ENCODE measurements at regions not wholly inside any gene's neighbourhood (a gene's known extent, or its start where the extent isn't known, plus 50 kb on each side); places are given as distances from the start of the nearest gene placed in this dataset.

DNA sequence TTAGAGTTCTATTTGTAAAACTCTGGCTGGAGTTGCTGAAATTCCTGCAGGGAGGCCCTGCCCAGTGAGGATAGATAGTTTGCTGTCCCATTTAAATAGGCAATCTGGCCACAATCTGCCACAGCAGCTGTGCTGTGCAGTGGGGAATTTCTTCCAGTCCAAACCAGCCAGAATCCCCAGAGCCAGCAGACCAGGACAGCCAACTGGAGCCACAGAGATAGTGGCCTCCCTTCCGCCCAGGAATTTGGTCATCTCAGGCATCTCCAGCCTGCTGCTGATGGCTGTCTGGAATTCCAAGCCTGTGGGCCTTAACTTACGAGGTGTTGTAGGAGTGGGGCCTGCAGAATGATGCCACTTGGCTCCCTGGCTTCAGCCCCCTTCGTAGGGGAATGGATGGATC lies 643.4 kb downstream of the DNAJB9 start:
- DNase-seq (ENCODE audit: low spot score in 2 of 2) = no peak
- TF ChIP-seq, protein P1, sequence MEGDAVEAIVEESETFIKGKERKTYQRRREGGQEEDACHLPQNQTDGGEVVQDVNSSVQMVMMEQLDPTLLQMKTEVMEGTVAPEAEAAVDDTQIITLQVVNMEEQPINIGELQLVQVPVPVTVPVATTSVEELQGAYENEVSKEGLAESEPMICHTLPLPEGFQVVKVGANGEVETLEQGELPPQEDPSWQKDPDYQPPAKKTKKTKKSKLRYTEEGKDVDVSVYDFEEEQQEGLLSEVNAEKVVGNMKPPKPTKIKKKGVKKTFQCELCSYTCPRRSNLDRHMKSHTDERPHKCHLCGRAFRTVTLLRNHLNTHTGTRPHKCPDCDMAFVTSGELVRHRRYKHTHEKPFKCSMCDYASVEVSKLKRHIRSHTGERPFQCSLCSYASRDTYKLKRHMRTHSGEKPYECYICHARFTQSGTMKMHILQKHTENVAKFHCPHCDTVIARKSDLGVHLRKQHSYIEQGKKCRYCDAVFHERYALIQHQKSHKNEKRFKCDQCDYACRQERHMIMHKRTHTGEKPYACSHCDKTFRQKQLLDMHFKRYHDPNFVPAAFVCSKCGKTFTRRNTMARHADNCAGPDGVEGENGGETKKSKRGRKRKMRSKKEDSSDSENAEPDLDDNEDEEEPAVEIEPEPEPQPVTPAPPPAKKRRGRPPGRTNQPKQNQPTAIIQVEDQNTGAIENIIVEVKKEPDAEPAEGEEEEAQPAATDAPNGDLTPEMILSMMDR (IDR thresholded peaks at IDR 0.05) = no peak
- no peak for TF ChIP-seq POLR2A (IDR thresholded peaks at IDR 0.05)
- intact Hi-C loops (cut with DNase I; ENCODE audit: low total_unique reads) = no loop called here
- no peak overlapping the region for H3K4me3 ChIP-seq (ENCODE audit: low read depth, poor library complexity, severe bottlenecking)
- WGBS, 2 donors = 70% methylated on average over 1 of the region's 3 CpGs; no CpG with 5 or more reads in 1 of the 2 donors

DNA sequence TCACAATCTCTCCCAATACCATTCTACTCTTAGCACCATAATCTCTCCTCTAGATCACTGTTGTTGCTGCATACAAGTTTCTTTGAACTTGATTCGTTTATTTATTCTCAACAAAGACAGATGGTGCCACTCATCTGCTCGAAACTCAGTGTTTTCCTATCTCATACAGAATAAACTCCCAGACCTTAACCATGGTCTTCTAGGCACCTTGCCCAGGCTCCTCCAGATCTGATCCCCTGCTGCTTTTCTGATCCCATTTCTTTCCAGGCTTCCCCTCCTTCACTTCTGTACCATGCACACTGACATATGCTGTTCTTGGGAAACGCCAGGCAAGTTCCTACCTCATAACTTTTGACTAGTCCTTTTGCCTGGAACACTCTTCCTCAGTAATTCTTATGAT lies 645.7 kb downstream of the DNAJB9 start:
- TF ChIP-seq POLR2A (IDR thresholded peaks at IDR 0.05) = no peak
- TF ChIP-seq, protein P1 (IDR thresholded peaks at IDR 0.05) = no peak
- 63 to 73% methylated on average over 3 of the region's 3 CpGs for WGBS, 2 donors
- H3K4me3 ChIP-seq (ENCODE audit: low read depth, poor library complexity, severe bottlenecking) = no peak overlapping the region

DNA sequence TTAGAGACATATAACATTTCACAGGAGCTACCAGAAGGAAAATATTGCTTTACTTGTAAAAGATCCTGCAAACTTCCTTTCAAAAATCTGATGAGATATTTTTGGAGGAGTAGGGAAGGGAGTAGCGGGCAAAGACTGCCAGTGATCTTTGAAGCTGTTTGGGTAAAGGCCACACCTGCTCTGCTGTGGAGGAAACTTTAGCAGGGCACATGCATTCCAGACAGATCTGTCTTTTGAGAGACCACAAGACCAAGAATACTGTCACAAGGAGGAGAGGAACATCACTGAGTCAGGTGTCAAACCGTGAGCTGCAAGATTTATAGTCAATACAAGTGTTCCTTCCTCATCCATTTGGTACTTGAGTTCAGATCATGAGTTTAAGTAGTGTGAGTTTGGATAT lies 654.4 kb downstream of the DNAJB9 start:
- H3K4me3 ChIP-seq (ENCODE audit: low read depth, poor library complexity, severe bottlenecking) = no peak overlapping the region
- 68 to 76% methylated on average over 2 of the region's 2 CpGs for WGBS, 2 donors
- no peak for TF ChIP-seq POLR2A (IDR thresholded peaks at IDR 0.05)
- TF ChIP-seq, protein P1 (IDR thresholded peaks at IDR 0.05) = no peak
- intact Hi-C loops (cut with DNase I; ENCODE audit: low total_unique reads) = no loop called here
- DNase-seq (ENCODE audit: low spot score in 2 of 2) = no peak

More for the DNA sequence above, 645.7 kb downstream of the DNAJB9 start:
- DNase-seq (ENCODE audit: low spot score in 2 of 2) = no peak
- intact Hi-C loops (cut with DNase I; ENCODE audit: low total_unique reads) = no loop called here

DNA sequence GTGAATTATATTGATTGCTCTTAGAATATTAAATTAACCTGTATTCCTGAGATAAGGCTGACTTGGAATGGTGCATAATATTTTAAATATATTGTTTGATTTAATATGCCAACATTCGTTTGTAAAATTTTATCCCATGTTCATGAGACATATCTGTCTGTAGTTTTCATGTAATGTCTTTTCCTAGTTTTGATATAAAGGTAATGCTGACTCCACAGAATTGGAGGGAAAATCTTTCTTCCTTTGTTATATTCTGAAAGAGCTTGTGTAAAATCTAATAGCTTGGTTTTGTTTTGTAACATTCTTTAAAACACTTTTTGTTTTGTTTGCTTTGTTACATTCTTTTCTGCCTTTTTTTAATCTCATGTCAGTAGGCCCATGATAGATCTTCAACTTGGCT lies 657.0 kb downstream of the DNAJB9 start:
- H3K4me3 ChIP-seq (ENCODE audit: low read depth, poor library complexity, severe bottlenecking) = no peak overlapping the region
- intact Hi-C loops (cut with DNase I; ENCODE audit: low total_unique reads) = no loop called here
- 66 to 67% methylated on average over 1 of the region's 1 CpG for WGBS, 2 donors
- no peak for TF ChIP-seq POLR2A (IDR thresholded peaks at IDR 0.05)
- TF ChIP-seq, protein P1 (IDR thresholded peaks at IDR 0.05) = no peak
- no peak for DNase-seq (ENCODE audit: low spot score in 2 of 2)

DNA sequence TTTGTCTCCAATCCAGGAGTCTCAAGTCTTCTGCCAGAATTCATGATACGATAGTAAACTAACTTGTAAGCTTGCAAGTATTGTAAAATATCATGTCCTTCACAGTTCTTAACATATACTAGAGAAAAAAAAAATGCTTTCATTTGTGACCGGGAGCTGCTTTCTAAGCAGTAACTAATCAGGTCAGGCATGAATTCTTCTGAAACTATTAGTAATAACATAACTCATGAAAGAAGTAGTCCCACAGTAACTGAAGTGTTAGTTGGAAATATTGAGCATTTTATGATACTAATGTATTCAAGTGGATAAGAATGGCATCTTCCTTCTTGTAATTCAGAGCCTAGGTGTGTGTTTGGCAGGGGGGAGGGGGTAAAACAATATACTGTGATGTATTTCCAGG lies 665.6 kb downstream of the DNAJB9 start:
- intact Hi-C loops (cut with DNase I; ENCODE audit: low total_unique reads) = no loop called here
- WGBS, 2 donors = 68 to 70% methylated on average over 2 of the region's 2 CpGs
- H3K4me3 ChIP-seq (ENCODE audit: low read depth, poor library complexity, severe bottlenecking) = no peak overlapping the region
- no peak for TF ChIP-seq POLR2A (IDR thresholded peaks at IDR 0.05)
- TF ChIP-seq, protein P1 (IDR thresholded peaks at IDR 0.05) = no peak
- no peak for DNase-seq (ENCODE audit: low spot score in 2 of 2)

DNA sequence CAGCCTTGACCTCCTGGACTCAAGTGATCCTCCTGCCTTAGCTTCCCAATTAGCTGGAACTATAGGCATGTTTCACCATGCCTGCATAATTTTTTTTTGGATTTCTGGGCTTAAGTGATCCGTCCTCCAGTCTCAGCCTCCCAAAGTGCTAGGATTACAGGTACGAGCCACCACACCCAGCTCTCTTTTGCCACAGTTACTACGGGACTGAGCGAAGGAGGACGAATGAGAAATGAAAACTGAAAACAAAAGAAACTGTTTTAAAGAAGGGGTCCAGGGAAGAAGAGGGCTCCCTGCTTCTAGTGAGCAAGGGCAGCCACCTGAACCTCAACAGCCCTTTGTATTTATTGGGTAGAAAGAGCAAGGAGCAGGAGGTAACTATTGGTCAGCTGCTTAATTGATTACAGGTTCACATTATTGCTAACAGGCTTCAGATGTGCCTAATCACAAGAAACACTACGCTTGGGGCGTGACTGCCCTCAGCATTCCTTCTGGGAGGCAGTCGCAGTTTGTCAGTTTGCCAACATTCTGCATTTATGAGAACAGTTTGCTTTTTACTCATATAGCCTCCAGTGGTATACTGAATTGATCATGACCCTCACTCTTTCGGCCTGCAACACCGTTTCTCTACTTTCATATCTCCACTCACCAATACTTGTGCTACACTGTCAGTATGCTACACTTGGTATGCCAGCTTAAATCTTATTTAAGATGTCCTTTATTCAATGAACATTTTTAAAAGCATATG lies 676.8 kb downstream of the DNAJB9 start:
- TF ChIP-seq, protein P1 (IDR thresholded peaks at IDR 0.05) = no peak
- no peak for TF ChIP-seq POLR2A (IDR thresholded peaks at IDR 0.05)
- H3K4me3 ChIP-seq (ENCODE audit: low read depth, poor library complexity, severe bottlenecking) = no peak overlapping the region
- intact Hi-C loops (cut with DNase I; ENCODE audit: low total_unique reads) = no loop called here
- DNase-seq (ENCODE audit: low spot score in 2 of 2) = no peak
- WGBS, 2 donors = 36 to 41% methylated on average over 10 of the region's 10 CpGs

Data from lower leg skin (tissue), 4 donors.